ENCODE measurements at regions not wholly inside any gene's neighbourhood (a gene's known extent, or its start where the extent isn't known, plus 50 kb on each side); places are given as distances from the start of the nearest gene placed in this dataset.

DNA sequence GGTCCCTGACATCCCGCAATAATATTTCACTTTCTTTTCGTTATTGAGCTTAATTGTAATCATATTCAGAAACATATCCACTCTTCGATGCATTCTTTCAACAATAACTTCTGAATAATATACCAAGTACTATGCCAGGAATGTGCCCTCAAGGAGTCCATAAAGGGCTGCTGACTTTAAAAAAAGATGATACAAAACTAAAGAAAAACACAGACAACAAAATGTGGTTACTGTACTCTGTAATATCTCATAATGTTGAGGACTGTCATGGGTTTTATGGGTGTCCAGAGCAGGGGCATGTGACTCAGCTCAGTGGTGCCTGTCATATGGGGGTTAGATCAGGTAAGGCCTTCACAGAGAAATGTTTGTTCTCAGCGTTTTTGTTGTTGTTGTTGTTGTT lies 73.7 kb downstream of the ARL4A start:
- TF ChIP-seq, protein P1, sequence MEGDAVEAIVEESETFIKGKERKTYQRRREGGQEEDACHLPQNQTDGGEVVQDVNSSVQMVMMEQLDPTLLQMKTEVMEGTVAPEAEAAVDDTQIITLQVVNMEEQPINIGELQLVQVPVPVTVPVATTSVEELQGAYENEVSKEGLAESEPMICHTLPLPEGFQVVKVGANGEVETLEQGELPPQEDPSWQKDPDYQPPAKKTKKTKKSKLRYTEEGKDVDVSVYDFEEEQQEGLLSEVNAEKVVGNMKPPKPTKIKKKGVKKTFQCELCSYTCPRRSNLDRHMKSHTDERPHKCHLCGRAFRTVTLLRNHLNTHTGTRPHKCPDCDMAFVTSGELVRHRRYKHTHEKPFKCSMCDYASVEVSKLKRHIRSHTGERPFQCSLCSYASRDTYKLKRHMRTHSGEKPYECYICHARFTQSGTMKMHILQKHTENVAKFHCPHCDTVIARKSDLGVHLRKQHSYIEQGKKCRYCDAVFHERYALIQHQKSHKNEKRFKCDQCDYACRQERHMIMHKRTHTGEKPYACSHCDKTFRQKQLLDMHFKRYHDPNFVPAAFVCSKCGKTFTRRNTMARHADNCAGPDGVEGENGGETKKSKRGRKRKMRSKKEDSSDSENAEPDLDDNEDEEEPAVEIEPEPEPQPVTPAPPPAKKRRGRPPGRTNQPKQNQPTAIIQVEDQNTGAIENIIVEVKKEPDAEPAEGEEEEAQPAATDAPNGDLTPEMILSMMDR (IDR thresholded peaks at IDR 0.05; ENCODE audit: low read depth, low read length, poor library complexity, severe bottlenecking), result no peak
- no peak for TF ChIP-seq EZH2phosphoT487 (IDR thresholded peaks at IDR 0.05; ENCODE audit: borderline replicate concordance, low read length)

Data from DOHH2 (cell line).